ENCODE measurements at regions not wholly inside any gene's neighbourhood (a gene's known extent, or its start where the extent isn't known, plus 50 kb on each side); places are given as distances from the start of the nearest gene placed in this dataset.

- TF ChIP-seq ZFX (IDR thresholded peaks at IDR 0.05; ENCODE audit: borderline replicate concordance) = no peak
- no peak for TF ChIP-seq CTCF (IDR thresholded peaks at IDR 0.05)
Measured at GRCh38 chr1:232249339-232249738, 380.6 kb downstream of the SIPA1L2 start.

DNA sequence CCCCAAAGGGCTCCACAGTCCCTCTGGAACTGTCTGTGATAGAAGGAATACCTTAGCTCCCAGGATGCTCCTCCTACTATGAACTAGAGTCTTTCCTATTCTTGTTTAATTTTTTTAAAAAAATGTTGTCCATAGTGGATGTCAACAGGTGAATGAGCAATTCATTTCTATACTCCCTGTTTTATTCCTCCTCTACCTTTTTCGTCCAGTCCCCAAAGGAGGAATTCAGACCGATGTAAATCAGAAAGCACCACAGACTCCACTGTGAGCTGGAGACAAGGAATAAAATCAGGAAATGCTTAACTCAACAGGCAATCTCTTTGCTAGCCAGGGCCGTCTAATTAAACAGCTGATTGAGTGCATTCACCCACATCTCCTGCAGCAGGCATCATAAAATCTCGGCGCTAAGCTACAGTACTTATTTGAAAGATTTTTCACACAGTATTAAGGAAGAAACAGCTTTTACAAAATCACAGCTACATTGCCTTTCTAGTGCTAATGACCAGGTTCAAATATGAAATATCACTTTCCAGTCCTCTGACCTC is 381.6 kb downstream of the SIPA1L2 start:
- TF ChIP-seq ZFX (IDR thresholded peaks at IDR 0.05; ENCODE audit: borderline replicate concordance) = no peak
- no peak overlapping the region for H3K27ac ChIP-seq

More at GRCh38 chr1:232249339-232249738, 380.6 kb downstream of the SIPA1L2 start:
- H3K27ac ChIP-seq = no peak overlapping the region

DNA sequence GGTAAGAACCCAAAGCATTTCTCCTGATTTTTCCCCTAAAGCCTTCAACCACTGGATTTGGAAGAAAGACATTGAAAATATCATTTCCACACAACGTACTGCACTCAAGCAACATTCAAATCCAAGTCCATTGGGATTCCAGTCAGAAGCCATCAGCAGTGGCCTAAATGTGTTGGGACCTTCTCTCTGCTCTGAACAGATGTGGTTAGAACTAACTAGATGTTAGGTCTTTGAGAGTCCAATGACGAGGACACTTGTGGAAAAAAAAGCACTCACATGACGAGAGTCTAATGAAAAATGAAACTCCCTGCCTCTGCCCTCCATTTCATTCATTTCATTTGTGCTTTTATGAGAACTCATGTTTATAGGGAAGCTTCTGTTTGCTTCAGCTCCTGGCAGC is 382.3 kb downstream of the SIPA1L2 start:
- TF ChIP-seq ZFX (IDR thresholded peaks at IDR 0.05; ENCODE audit: borderline replicate concordance) (no peak), CTCF (IDR thresholded peaks at IDR 0.05) (no peak)
- H3K27ac ChIP-seq = no peak overlapping the region

- TF ChIP-seq ZFX (IDR thresholded peaks at IDR 0.05; ENCODE audit: borderline replicate concordance) (no peak), CTCF (IDR thresholded peaks at IDR 0.05) (no peak)
- H3K27ac ChIP-seq = no peak overlapping the region
Measured at GRCh38 chr1:232244426-232244825, 385.5 kb downstream of the SIPA1L2 start.

DNA sequence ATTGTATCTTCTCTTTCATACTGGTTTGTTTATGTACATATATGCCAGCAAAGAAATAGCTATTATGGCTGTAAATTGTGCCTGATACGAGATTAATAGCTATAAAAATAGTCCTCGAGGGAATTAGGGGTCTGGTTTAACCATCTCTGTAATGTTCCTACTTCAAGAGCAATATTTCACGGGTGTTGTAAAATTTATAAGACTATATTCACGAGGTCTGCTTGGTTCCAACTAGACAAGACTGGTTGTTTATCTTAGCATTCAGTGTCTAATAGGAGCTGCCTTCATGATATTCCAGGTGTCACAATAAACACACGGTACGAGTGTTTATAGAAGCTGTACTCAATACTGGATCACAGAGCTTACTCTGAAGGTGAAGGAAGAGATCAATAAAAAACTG is 389.9 kb downstream of the SIPA1L2 start:
- H3K27ac ChIP-seq = no peak overlapping the region
- no peak for TF ChIP-seq CTCF (IDR thresholded peaks at IDR 0.05)
- no peak for TF ChIP-seq ZFX (IDR thresholded peaks at IDR 0.05; ENCODE audit: borderline replicate concordance)

- TF ChIP-seq CTCF (IDR thresholded peaks at IDR 0.05) = no peak
- no peak for TF ChIP-seq ZFX (IDR thresholded peaks at IDR 0.05; ENCODE audit: borderline replicate concordance)
- H3K27ac ChIP-seq = no peak overlapping the region
Measured at GRCh38 chr1:232239522-232239921, 390.4 kb downstream of the SIPA1L2 start.

DNA sequence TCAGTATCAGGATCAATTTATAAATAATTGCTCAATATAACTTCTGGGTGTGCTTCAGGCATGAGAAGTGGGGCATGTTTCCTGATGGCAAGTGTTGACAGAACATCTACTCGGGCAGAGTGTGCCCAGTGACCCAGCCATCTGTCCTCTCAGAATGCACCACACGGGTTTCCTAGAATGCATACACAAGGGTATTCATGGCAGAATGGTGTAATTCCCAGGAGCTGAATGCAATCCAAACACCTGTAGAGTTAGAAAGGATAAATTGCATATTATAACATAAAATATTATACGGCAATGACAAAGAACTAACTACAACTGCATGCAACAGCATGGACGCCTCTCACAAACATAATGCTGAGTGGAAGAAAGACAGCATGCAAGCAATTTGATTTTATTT is 391.9 kb downstream of the SIPA1L2 start:
- TF ChIP-seq ZFX (IDR thresholded peaks at IDR 0.05; ENCODE audit: borderline replicate concordance) (no peak), CTCF (IDR thresholded peaks at IDR 0.05) (no peak)

DNA sequence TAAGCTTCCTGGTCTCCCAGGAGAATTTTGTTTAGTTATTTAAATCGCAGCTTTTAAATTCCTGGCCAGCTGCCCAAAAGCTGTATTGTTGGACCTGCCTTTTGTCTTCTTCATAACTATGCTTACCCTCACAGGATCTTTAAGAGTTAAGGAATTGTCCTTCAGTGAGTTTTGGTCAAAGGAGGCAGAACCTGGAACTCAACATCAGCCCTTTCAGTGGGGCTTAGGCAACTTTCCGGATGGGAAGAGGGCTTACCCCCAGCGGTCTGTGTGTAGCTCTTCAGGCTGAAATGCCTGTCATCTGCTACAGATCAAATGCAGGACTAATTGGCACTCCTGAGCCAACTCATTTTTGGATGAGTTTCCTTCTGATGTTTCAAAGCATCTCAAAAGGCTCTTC is 402.6 kb downstream of the SIPA1L2 start:
- H3K27ac ChIP-seq = no peak overlapping the region
- TF ChIP-seq ZFX (IDR thresholded peaks at IDR 0.05; ENCODE audit: borderline replicate concordance) (no peak), CTCF (IDR thresholded peaks at IDR 0.05) (no peak)

More for the DNA sequence above, 391.9 kb downstream of the SIPA1L2 start:
- H3K27ac ChIP-seq = no peak overlapping the region

All from 22Rv1 (cell line).